ENCODE measurements at regions not wholly inside any gene's neighbourhood (a gene's known extent, or its start where the extent isn't known, plus 50 kb on each side); places are given as distances from the start of the nearest gene placed in this dataset.
"Not testable (repeated sequence)": the region's sequence is repeated elsewhere in the genome, so short reads cannot be mapped to it uniquely, and the experiment has no call there.

- not testable (repeated sequence) for H4K8ac ChIP-seq (ENCODE audit: low read depth, low read length); H3K9ac ChIP-seq (ENCODE audit: low read length); H3K36me3 ChIP-seq (ENCODE audit: control insufficient read depth, insufficient read depth, low read length); H3K4me2 ChIP-seq (ENCODE audit: low read length); H4K5ac ChIP-seq (ENCODE audit: low read length); H3K4ac ChIP-seq (ENCODE audit: low read depth, low read length); DNase-seq; H3K79me2 ChIP-seq (ENCODE audit: control insufficient read depth, insufficient read depth, low read length); H3K18ac ChIP-seq (ENCODE audit: low read length); H3K79me1 ChIP-seq (ENCODE audit: low read length); H2BK15ac ChIP-seq (replicated peaks; ENCODE audit: low read depth); H3K23ac ChIP-seq (ENCODE audit: low read length); H3K56ac ChIP-seq (ENCODE audit: low read length); H3K27me3 ChIP-seq (ENCODE audit: insufficient read depth, low read length, poor library complexity); H2BK120ac ChIP-seq (ENCODE audit: low read depth, low read length); H3K27ac ChIP-seq (ENCODE audit: low read depth, low read length); H3K4me1 ChIP-seq (ENCODE audit: control insufficient read depth, low read depth, low read length); H2AK5ac ChIP-seq (ENCODE audit: low read length); H2BK5ac ChIP-seq (ENCODE audit: low read length); H3K4me3 ChIP-seq (ENCODE audit: low read length)
- WGBS (ENCODE audit: extremely low coverage, insufficient coverage, low lambda C conversion rate), result no CpG with 5 or more reads among the region's 12 CpGs
These were observed 72.1 kb upstream of the THOC3 start for GRCh38 chr5:176040105-176040801.

GRCh38 chr5:176041248-176041994 lies 73.3 kb upstream of the THOC3 start:
- not testable (repeated sequence) for H3K27me3 ChIP-seq (ENCODE audit: insufficient read depth, low read length, poor library complexity); H3K4me1 ChIP-seq (ENCODE audit: control insufficient read depth, low read depth, low read length); H3K4me2 ChIP-seq (ENCODE audit: low read length); H4K5ac ChIP-seq (ENCODE audit: low read length); H3K36me3 ChIP-seq (ENCODE audit: control insufficient read depth, insufficient read depth, low read length); H3K4me3 ChIP-seq (ENCODE audit: low read length); H2BK120ac ChIP-seq (ENCODE audit: low read depth, low read length); H3K9ac ChIP-seq (ENCODE audit: low read length); H3K27ac ChIP-seq (ENCODE audit: low read depth, low read length); H2BK5ac ChIP-seq (ENCODE audit: low read length); H3K23ac ChIP-seq (ENCODE audit: low read length); H4K8ac ChIP-seq (ENCODE audit: low read depth, low read length); H3K79me1 ChIP-seq (ENCODE audit: low read length); DNase-seq; H3K18ac ChIP-seq (ENCODE audit: low read length); H2BK15ac ChIP-seq (replicated peaks; ENCODE audit: low read depth); H3K79me2 ChIP-seq (ENCODE audit: control insufficient read depth, insufficient read depth, low read length); H2AK5ac ChIP-seq (ENCODE audit: low read length); H3K56ac ChIP-seq (ENCODE audit: low read length); H3K4ac ChIP-seq (ENCODE audit: low read depth, low read length)
- WGBS (ENCODE audit: extremely low coverage, insufficient coverage, low lambda C conversion rate), result no CpG with 5 or more reads among the region's 15 CpGs

- not testable (repeated sequence) for H2BK5ac ChIP-seq (ENCODE audit: low read length); H3K4me1 ChIP-seq (ENCODE audit: control insufficient read depth, low read depth, low read length); H3K23ac ChIP-seq (ENCODE audit: low read length); DNase-seq; H3K9ac ChIP-seq (ENCODE audit: low read length); H3K4ac ChIP-seq (ENCODE audit: low read depth, low read length); H3K27me3 ChIP-seq (ENCODE audit: insufficient read depth, low read length, poor library complexity); H2BK15ac ChIP-seq (replicated peaks; ENCODE audit: low read depth); H2AK5ac ChIP-seq (ENCODE audit: low read length); H4K8ac ChIP-seq (ENCODE audit: low read depth, low read length); H3K18ac ChIP-seq (ENCODE audit: low read length); H3K27ac ChIP-seq (ENCODE audit: low read depth, low read length); H3K4me2 ChIP-seq (ENCODE audit: low read length); H2BK120ac ChIP-seq (ENCODE audit: low read depth, low read length); H4K5ac ChIP-seq (ENCODE audit: low read length); H3K79me1 ChIP-seq (ENCODE audit: low read length); H3K56ac ChIP-seq (ENCODE audit: low read length); H3K36me3 ChIP-seq (ENCODE audit: control insufficient read depth, insufficient read depth, low read length); H3K79me2 ChIP-seq (ENCODE audit: control insufficient read depth, insufficient read depth, low read length); H3K4me3 ChIP-seq (ENCODE audit: low read length)
- no CpG with 5 or more reads among the region's 6 CpGs for WGBS (ENCODE audit: extremely low coverage, insufficient coverage, low lambda C conversion rate)
These were observed 74.0 kb upstream of the THOC3 start for GRCh38 chr5:176042020-176042658.

- H3K18ac ChIP-seq (ENCODE audit: low read length); H3K23ac ChIP-seq (ENCODE audit: low read length); H2AK5ac ChIP-seq (ENCODE audit: low read length); H2BK5ac ChIP-seq (ENCODE audit: low read length); H3K27ac ChIP-seq (ENCODE audit: low read depth, low read length); H4K5ac ChIP-seq (ENCODE audit: low read length); H2BK15ac ChIP-seq (replicated peaks; ENCODE audit: low read depth); H3K79me1 ChIP-seq (ENCODE audit: low read length); H4K8ac ChIP-seq (ENCODE audit: low read depth, low read length); H3K4me2 ChIP-seq (ENCODE audit: low read length); H2BK120ac ChIP-seq (ENCODE audit: low read depth, low read length); H3K79me2 ChIP-seq (ENCODE audit: control insufficient read depth, insufficient read depth, low read length); H3K4ac ChIP-seq (ENCODE audit: low read depth, low read length); H3K4me1 ChIP-seq (ENCODE audit: control insufficient read depth, low read depth, low read length); H3K56ac ChIP-seq (ENCODE audit: low read length); H3K27me3 ChIP-seq (ENCODE audit: insufficient read depth, low read length, poor library complexity); H3K4me3 ChIP-seq (ENCODE audit: low read length); DNase-seq; H3K9ac ChIP-seq (ENCODE audit: low read length); H3K36me3 ChIP-seq (ENCODE audit: control insufficient read depth, insufficient read depth, low read length): not testable (repeated sequence)
- no CpG with 5 or more reads among the region's 7 CpGs for WGBS (ENCODE audit: extremely low coverage, insufficient coverage, low lambda C conversion rate)
These were observed 75.2 kb upstream of the THOC3 start for GRCh38 chr5:176043252-176043829.

GRCh38 chr5:176043986-176044385 lies 75.9 kb upstream of the THOC3 start:
- not testable (repeated sequence) for H2BK15ac ChIP-seq (replicated peaks; ENCODE audit: low read depth); H3K4me1 ChIP-seq (ENCODE audit: control insufficient read depth, low read depth, low read length); H3K56ac ChIP-seq (ENCODE audit: low read length); H2BK120ac ChIP-seq (ENCODE audit: low read depth, low read length); H3K9ac ChIP-seq (ENCODE audit: low read length); H3K4me3 ChIP-seq (ENCODE audit: low read length); H3K27me3 ChIP-seq (ENCODE audit: insufficient read depth, low read length, poor library complexity); H2BK5ac ChIP-seq (ENCODE audit: low read length); H3K4me2 ChIP-seq (ENCODE audit: low read length); H3K79me1 ChIP-seq (ENCODE audit: low read length); H3K4ac ChIP-seq (ENCODE audit: low read depth, low read length); H3K36me3 ChIP-seq (ENCODE audit: control insufficient read depth, insufficient read depth, low read length); H3K27ac ChIP-seq (ENCODE audit: low read depth, low read length); H2AK5ac ChIP-seq (ENCODE audit: low read length); H4K5ac ChIP-seq (ENCODE audit: low read length); H3K18ac ChIP-seq (ENCODE audit: low read length); H3K23ac ChIP-seq (ENCODE audit: low read length); H4K8ac ChIP-seq (ENCODE audit: low read depth, low read length); DNase-seq; H3K79me2 ChIP-seq (ENCODE audit: control insufficient read depth, insufficient read depth, low read length)
- WGBS (ENCODE audit: extremely low coverage, insufficient coverage, low lambda C conversion rate), result no CpG with 5 or more reads among the region's 6 CpGs

Data from mesendoderm (in vitro differentiated cells).